Right lobe of liver (tissue), 6 donors: ENCODE measurements at regions not wholly inside any gene's neighbourhood (a gene's known extent, or its start where the extent isn't known, plus 50 kb on each side); places are given as distances from the start of the nearest gene placed in this dataset.

Experiments
- ATAC-seq, 4 donors: fragments of 200-7000 bp; cut with Tn5 transposase; one replicate each; pipeline ENCODE4 v1.9.1; 2020; ENCODE audit warnings: mild to moderate bottlenecking in 4 of 4, moderate library complexity in 4 of 4
- DNase-seq, 3 donors: peaks; one replicate each; pipeline ENCODE4 v3.0.0-alpha.2; 2020
- H3K27ac ChIP-seq, 3 donors: fragments of 200-600 bp; one replicate each; pipeline ENCODE4 v1.8.0; 2022
- H3K27me3 ChIP-seq, 2 donors: fragments of 200-600 bp; one replicate each; pipeline ENCODE4 v1.8.0; 2022
- H3K36me3 ChIP-seq, 4 donors: fragments of 200-600 bp; sonication (generic) in 1 of 4; one replicate each; pipeline versions ENCODE4 v1.5.1 to v1.8.0; 2017 to 2022; ENCODE audit warnings: control low read depth in 1 of 4
- H3K4me1 ChIP-seq, 4 donors: fragments of 200-600 bp; sonication (generic) in 1 of 4; one replicate each; pipeline versions ENCODE4 v1.5.1 to v1.8.0; 2017 to 2022; ENCODE audit warnings: control low read depth in 1 of 4
- H3K4me3 ChIP-seq, 3 donors: fragments of 200-600 bp; one replicate each; pipeline ENCODE4 v1.8.0; 2022
- H3K9me3 ChIP-seq, 4 donors: fragments of 200-600 bp; sonication (generic) in 1 of 4; one replicate each; pipeline versions ENCODE4 v1.5.1 to v1.8.0; 2017 to 2022; ENCODE audit warnings: control low read depth in 1 of 4
- POLR2A ChIP-seq: fragments of 450-650 bp; IDR thresholded peaks from one replicate; pipeline ENCODE4 v1.6.1; 2017; ENCODE audit warnings: antibody characterized with exemption, mild to moderate bottlenecking
- WGBS: methylation state at CpG from one replicate; pipeline ENCODE4 v1.1.6; 2018; ENCODE audit warnings: low coverage, low lambda C conversion rate; ENCODE audit not compliant: insufficient coverage; ENCODE audit errors: missing lambda C conversion rate; 5-methylcytosine and 5-hydroxymethylcytosine counted together
- intact Hi-C, 2 donors: fragments of 100-400 bp; cut with DNase I; formaldehyde crosslinking; loops; one replicate each; pipeline versions ENCODE4 v1.11.2 to v1.14.1; 2022
- TF ChIP-seq, protein P1 (sequence below), 4 donors: fragments of 200-600 bp in 3 of 4; fragments of 450-650 bp in 1 of 4; IDR thresholded peaks; one replicate each; pipeline versions ENCODE4 v1.5.1 to v1.8.0; 2016 to 2022; ENCODE audit warnings: antibody characterized with exemption in 4 of 4, mild to moderate bottlenecking in 2 of 4
- donor health status: DM: no; HTN: yes; CAD: no.
- donor health status: DM: no; HTN: no; CAD: no.
- donor health status: DM: no; HTN: no; CAD: no.
- donor health status: DM: no; HTN: yes; CAD: no.
- donor health status: DM: no; HTN: yes; CAD: no.

DNA sequence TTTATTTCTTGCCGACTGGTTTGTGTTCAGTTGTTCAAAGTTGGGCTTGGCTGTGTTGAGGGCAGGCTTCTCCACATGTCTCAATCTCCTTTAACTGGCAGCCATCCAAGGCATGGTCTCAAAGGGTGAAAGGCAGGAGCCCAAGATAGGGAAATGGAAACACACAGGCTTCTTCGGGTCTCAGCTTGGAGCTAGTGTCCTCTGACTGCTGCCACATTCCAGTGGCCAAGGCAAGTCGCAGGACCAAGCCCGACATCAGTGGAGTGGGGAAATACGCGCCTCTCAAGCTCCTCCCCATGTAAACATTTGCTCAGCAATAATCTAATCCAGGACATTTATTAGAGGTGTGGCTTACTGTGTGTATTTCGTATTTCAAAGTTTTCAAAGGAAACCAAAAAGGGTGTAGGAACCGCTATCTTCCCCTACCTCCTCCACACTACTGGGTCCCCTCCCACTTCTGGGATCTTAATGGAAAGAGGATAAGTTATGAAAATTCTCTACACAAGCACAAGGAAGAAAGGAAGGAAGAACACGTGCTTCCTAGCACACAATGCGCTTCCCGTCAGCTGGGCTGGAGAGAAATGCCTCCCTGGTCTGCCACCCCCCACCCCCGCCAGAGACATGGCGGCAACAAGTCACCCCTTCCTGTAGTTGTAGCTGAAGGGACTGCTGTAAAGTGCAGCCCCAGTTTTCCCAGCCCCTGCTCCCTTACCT lies 181.7 kb downstream of the FAM43A start:
- ATAC-seq (peak; percentile 70 to 72 (median 71)), DNase-seq (peak in 2 of 3 donors; percentile 54 to 60)
- Histone ChIP-seq H3K4me3 (no peak overlapping the region), H3K27ac (peak overlapping the region in 2 of 3 donors; percentile 29 to 49), H3K4me1 (peaks cover 0 to 28% (median 13%) of the 10 kb centered on the region in 4 donors), H3K36me3 (no peaks in the 10 kb centered on the region), H3K27me3 (no peaks in the 10 kb centered on the region), H3K9me3 (no peaks in the 10 kb centered on the region)
- WGBS: 22% methylated on average over 8 of the region's 13 CpGs
- no peak for TF ChIP-seq POLR2A
- TF ChIP-seq, protein P1, sequence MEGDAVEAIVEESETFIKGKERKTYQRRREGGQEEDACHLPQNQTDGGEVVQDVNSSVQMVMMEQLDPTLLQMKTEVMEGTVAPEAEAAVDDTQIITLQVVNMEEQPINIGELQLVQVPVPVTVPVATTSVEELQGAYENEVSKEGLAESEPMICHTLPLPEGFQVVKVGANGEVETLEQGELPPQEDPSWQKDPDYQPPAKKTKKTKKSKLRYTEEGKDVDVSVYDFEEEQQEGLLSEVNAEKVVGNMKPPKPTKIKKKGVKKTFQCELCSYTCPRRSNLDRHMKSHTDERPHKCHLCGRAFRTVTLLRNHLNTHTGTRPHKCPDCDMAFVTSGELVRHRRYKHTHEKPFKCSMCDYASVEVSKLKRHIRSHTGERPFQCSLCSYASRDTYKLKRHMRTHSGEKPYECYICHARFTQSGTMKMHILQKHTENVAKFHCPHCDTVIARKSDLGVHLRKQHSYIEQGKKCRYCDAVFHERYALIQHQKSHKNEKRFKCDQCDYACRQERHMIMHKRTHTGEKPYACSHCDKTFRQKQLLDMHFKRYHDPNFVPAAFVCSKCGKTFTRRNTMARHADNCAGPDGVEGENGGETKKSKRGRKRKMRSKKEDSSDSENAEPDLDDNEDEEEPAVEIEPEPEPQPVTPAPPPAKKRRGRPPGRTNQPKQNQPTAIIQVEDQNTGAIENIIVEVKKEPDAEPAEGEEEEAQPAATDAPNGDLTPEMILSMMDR (IDR thresholded peaks at IDR 0.05): no peak
- intact Hi-C loops: no loop called here

DNA sequence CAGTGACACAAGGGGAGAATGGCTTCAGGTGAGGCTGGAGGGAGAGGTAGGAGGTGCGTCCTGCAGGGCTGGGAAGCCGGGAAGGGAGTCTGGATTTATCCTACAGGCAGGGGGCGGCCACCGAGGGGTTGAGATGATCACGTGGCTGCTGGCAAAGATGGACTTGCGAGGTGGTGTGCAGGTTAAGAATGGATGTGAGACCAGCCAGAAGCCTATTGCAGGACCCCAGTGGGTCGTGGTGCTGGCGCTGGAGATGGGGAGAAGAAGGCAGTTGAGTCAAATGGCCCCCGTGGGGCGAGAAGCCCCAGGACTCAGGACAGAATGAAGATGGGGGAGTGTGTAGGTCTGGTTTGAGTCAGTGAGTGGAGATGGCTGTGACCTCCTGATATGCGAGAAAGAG lies 183.1 kb downstream of the FAM43A start:
- H3K27me3 ChIP-seq: no peaks in the 10 kb centered on the region
- WGBS: 76% methylated on average over 8 of the region's 11 CpGs
- no peak for DNase-seq
- ATAC-seq: no peak
- peaks cover 0 to 28% (median 13%) of the 10 kb centered on the region in 4 donors for H3K4me1 ChIP-seq
- intact Hi-C loops: no loop called here
- TF ChIP-seq, protein P1 (IDR thresholded peaks at IDR 0.05): no peak
- TF ChIP-seq POLR2A: no peak
- no peaks in the 10 kb centered on the region for H3K36me3 ChIP-seq
- H3K27ac ChIP-seq: no peak overlapping the region
- no peaks in the 10 kb centered on the region for H3K9me3 ChIP-seq
- no peak overlapping the region for H3K4me3 ChIP-seq

DNA sequence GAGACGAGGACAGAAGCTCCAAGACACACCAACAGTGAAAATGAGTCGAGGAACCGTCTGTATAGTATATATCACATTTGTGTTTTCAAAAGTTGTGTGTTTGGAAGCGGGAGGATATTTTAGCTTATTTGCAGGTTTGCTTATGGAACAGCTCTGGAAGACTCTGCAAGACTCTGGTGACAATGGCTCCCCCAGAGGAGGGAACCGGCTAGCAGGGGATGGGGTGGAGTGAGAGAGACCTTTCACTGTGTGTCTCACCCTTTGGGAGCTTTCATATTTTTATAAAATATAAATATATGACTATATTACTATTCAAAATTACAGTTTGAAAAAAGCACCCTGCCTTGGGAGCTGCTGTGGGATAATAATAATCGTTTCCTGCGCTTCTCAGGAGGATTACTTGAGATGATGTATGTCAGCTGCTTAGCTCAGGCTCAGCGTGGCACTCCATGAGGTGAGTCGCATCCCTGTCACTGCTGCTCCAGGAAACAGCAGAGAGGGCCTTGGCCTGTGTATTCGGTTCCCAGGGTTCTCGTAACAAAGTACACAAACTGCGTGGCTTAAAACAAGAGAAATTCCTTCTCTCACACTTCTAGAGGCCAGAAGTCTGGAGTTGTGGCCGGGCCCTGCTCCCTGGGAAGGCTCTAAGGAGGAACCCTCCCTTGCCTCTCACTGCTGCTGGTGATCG lies 183.9 kb downstream of the FAM43A start:
- no peak overlapping the region for H3K4me3 ChIP-seq
- peaks cover 0 to 28% (median 13%) of the 10 kb centered on the region in 4 donors for H3K4me1 ChIP-seq
- no peaks in the 10 kb centered on the region for H3K27me3 ChIP-seq
- no peak for DNase-seq
- intact Hi-C loops: no loop called here
- 85% methylated on average over 12 of the region's 14 CpGs for WGBS
- H3K9me3 ChIP-seq: no peaks in the 10 kb centered on the region
- no peak for ATAC-seq
- no peaks in the 10 kb centered on the region for H3K36me3 ChIP-seq
- H3K27ac ChIP-seq: no peak overlapping the region
- TF ChIP-seq, protein P1 (IDR thresholded peaks at IDR 0.05): no peak
- TF ChIP-seq POLR2A: no peak

DNA sequence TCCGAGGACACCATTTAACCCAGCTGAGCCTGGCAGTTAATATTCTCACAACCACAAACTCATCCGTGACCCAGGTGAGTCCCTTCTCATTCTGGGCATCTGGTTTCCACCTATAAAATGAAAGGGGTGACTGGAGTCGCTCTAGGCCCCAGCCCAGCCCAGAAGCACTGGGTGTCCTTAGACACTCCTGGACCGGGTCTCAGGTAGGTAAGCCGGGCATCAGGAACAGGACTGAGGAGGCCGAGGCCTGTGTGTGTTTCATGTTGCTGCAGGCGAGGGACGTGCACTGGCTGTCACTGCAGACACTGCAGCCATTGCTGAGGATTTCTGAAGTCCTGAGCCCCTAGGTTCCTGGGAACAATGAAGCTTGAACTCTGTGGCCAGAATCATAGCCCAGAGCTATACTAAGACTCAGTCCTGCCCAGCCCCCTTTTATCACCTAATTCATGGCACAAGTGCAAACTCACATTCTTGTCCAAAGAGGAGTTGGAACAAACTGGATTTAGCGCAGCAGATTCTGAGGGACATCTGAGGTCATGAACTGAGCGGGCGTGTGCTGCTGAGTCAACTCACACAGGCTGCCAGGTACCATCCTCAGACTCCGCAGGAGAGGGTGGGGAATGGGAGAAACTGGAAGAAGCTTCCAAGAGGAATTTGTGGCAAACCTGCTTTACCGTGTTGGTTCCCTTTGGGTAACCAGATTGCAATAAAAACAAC lies 184.9 kb downstream of the FAM43A start:
- ATAC-seq (peak; percentile 72 to 81 (median 78)), DNase-seq (peak in 2 of 3 donors; percentile 46 to 71)
- intact Hi-C loops: no loop called here
- Histone ChIP-seq H3K27me3 (no peaks in the 10 kb centered on the region), H3K4me1 (peaks cover 0 to 28% (median 13%) of the 10 kb centered on the region in 4 donors), H3K36me3 (no peaks in the 10 kb centered on the region), H3K9me3 (no peaks in the 10 kb centered on the region), H3K4me3 (no peak overlapping the region), H3K27ac (no peak overlapping the region)
- 11% methylated on average over 5 of the region's 13 CpGs for WGBS
- TF ChIP-seq POLR2A: no peak
- TF ChIP-seq, protein P1 (IDR thresholded peaks at IDR 0.05): no peak
